GM21515 (cell line): ENCODE measurements at regions not wholly inside any gene's neighbourhood (a gene's known extent, or its start where the extent isn't known, plus 50 kb on each side); places are given as distances from the start of the nearest gene placed in this dataset.
"Not testable (repeated sequence)": the region's sequence is repeated elsewhere in the genome, so short reads cannot be mapped to it uniquely, and the experiment has no call there.

Experiments
- ATAC-seq: cut with Tn5 transposase; IDR thresholded peaks from one replicate; pipeline ENCODE4 v1.9.1; 2021; ENCODE audit not compliant: unreplicated experiment

DNA sequence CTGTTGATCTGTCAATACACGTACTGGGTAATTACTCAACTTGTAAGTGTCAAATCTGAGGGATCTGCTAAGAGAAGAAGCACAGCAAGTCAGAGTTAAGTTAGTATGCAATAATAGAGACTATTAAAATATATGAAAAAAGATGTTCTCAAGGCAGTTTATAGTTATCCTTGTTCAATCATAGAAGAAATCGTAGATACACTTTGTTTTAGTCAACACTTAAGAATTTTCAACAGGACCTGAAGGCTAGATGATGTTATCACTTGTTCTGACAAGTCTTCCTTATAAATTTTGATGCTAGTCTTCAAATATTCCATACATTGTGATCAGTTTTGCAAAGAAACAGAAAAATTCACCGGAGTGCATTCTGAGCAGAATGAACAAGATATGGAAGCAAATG lies 91.1 kb upstream of the KCNQ5 start:
- no peak for ATAC-seq

DNA sequence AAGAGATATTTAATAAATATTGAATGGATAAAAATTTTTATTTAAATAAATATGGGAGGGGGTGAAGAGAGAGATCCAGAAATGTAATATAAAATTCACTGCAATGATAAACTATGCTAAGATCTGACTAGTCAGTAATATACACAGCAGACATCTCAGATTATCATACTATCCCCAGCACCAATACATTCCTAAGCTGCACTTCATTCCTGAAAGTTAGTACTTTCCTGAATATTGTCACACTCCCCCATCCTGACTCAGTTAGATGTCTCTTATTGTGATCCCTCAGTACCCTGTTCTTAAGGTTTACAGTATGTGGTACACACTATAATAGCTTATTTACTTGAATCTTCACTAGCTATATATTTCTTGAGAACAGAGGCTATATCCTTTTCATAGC lies 88.3 kb upstream of the KCNQ5 start:
- ATAC-seq = no peak

DNA sequence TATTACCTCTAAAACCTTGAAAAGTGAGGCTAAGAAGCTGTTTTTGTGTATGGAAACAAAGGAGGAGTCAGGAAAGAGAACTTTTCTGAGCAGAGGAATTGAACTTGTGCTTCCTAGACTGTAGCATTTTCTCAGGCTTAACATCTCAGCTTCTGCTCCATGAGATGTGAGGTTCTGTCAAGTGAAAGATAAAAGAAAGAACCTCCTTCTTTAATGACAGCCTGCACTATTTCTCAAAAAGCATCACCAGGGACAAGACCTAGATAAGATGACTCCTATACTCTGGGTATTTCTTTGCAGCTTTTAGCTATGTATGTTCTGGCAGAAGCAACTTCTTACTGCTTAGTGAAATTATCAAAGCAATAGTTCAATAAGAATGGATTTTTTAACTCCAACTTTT lies 87.6 kb upstream of the KCNQ5 start:
- no peak for ATAC-seq

DNA sequence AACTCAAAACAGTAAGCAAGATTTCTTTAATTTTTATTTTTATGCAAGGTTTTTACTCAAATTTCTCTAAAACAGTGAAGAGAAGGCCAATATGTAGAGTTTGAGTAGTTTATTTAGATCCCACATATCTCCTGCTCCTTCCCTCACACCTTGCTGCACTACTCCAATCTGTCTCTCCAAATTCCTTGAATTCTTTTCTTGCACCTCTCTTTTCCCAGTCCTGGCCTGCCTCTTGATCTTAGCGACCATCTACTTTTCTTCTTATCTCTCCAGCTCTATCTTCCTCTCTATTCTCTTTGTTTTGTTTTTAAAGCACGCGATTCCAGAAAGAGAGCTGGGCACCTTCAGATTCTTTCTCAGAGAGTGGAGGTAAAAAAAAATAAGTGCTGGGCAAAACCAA lies 86.7 kb upstream of the KCNQ5 start:
- no peak for ATAC-seq

DNA sequence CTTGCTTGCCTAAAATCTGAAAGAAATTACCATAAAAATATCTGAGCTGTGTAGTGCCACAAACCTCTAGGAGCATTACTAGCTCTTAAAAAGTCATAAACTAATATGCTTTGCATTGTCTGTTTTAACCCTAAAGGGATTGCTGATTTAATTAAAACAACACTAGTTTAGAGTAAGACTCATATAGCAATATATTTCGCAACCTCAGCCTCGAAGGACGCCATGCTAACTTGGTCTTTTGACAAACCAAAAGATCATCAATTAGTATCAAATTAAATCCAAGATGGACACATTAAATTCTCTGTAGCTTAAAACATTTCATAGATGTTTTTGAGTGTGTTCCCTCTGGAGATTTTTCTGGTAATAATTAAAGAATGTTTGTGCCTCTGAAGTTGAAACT lies 74.8 kb upstream of the KCNQ5 start:
- no peak for ATAC-seq

DNA sequence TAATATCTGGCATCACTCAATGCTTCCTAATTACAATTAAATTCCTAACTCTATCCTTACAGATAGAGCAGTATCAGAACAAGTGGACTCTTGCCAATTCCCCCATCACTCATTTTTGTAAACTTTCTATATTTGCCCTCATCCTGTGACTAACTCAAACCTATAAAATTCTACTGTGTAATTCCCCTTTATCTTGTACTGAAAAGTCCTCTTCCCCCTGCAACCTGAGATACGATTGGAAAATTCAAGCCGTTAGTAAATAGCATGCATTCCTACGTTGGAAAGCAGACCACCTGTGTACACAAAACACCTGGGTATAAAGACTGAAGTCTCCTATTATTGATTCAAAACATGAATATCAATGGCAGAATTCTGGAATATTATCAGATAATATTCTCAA lies 70.4 kb upstream of the KCNQ5 start:
- no peak for ATAC-seq

DNA sequence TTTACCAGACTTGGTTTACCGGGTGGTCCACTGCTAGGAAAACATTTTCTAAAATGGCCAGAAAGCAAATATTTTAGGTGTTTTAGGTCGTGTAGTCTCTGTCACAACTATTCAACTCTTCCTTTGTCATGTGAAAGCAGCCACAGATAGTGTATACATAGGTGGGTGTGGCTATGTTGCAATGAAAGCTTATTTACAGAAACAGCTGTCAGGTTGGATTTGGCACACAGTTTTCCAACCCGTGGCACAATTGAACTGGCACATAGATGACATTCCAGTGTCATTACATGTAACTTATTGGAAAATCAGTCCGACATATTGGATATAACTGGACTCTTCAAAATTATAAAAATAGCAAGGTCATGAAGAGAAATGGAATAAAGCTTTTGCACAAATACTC lies 68.9 kb upstream of the KCNQ5 start:
- ATAC-seq = no peak

DNA sequence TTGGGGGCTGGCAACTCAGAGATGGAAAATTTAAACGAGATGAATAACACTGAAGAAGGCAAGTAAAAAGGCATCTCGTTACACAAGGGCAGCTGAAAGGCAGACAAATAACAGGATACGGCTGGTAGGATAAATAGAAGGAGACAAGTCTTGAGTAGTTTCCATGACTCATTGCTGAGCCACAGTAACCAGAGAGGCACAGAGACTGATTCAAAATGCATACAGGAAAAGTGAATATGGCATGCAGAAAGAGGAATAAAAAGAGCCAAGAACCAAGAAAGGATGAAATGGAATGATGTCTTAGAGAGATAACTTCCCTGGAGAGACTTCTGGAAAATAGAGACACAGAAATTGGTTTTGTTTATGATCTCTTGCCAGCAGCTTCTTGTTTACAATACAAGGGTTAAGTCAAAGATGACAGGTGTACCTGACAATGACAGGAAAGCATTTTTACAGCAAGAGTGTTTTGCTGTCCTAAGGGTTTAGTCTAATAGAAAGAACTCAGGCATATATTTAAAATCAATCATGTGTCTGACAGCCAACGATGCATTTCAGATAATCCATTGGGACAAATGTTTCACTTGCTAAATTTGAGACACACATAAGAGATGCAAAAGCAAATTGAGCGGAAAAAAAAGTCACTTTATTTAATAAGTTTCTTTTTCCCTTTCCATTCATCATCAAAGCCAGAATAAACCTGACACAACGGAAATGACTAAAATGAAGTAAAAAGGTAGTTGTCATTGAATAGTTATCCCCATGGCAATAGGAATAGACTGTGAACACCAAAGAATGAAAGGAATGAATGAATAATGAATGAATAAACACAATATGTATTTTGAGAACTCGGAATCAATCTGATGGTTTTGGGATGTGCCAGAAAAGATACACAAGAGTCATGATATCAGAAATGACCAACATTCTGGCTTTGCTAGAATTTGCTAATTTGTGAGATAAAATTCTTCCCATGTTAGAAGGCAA lies 68.0 kb upstream of the KCNQ5 start:
- ATAC-seq = no peak

DNA sequence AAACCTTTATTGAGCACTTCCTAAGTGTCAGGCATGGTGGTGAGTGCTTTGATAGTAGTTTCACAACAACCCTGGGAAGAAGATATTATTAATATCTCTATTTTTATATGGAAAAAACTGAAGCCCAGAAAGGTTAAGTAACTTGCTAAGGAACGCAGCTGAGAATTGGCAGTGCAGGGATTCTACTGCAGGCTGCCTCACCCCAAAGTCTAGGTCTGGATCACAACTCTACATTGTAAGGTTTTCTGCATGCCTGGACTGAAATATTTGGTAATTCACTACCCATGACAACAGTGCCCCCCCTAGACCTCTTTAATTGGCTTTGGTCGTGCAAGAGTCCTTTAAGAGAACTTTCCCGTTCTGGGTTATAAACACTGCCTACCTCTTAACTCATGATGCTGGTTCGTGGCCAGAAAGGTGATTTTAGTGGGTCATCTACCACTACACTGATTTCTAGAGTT lies 67.1 kb upstream of the KCNQ5 start:
- ATAC-seq = no peak

DNA sequence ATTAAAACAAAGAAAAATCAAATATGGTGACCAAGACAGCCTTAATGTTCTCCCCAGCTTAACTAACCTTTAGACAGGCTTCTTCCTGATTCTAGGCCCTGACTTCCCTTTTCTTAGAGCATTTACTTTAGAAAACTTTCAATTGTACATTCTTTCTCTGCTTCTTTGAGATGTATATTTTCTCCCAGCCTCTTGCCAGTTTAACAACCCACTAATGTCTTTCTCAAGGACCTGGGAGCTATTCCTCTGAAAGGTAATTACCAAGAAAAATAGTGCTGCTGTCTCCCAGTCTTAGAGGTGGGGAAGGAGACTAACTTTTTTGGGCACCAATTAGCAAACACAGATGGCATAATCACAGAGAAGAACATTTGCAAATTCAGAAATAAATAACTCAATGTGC lies 62.8 kb upstream of the KCNQ5 start:
- ATAC-seq = no peak

DNA sequence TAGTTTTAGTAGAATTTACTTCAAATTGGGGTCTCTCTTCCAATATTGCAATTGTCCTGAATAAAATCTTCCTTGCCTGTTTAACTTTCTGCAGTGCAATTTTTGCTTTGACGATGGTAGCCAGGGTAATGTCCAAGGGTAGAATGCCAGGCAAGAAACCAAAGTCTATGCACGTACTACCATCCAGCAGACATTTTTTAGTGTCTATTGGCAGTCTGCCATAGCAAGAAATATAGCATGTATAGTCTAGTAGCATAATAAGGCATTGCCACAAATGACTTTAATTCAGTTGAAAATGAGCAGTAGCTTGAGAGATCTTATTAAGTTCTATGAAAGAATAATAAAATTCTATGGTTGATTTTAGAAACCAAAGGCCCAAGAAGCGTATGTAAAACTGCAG lies 62.3 kb upstream of the KCNQ5 start:
- no peak for ATAC-seq

DNA sequence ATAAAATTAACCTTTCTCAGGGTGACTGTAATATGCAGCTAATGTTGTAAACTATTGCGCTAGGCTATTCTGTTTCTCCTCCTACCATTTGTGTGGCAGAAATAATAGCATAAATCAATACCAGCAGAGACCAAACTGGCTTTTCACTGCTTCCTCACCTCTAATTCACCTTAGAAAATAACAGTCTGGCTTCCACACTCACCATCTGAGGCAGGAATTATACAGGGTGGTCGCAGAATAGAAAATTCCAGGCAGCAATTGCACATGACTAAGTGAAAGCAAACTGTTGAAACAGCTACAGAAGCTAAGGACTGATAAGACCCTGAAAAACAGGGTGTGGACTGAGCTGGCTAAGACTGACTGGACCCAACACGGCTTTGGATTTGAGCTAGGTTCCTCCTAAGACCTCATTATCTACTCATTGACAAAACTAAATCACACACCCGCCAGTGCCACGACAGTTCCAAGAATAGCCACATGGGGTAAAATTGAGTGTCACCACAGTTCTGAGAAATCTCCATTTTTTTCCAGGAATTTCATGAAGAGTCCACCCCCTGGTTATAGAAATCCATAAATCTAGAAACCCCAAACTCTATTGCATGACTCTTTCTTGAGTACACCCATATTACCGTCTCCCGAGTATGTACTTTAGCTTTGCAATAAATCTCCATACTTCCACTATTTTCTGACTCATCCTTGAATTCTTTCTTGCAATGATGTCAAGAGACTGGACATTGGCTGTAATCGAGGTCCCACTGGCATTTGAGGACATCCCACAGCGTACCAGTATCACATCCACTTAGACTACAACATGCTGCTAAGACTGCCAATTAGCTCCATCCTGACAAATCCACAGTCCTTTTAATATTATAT lies 60.9 kb upstream of the KCNQ5 start:
- no peak for ATAC-seq

DNA sequence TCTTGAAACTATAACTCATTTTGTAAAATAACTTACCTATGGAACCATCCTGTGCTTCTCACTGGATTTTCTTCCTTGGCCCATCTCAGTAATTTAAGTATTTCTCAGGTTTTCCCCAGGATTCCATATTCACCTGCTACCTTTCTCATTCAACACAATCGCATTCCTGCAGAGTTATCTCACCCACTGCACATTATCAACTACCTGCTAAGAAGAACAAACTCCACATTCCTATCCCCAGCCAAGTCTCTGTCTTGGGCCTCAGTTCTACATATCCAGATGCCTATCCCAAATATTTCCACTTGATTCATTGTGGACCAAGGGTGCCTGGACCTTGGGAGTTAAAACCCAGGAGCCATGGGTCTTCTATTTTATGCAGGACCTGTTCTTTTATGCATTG lies 60.2 kb upstream of the KCNQ5 start:
- no peak for ATAC-seq

DNA sequence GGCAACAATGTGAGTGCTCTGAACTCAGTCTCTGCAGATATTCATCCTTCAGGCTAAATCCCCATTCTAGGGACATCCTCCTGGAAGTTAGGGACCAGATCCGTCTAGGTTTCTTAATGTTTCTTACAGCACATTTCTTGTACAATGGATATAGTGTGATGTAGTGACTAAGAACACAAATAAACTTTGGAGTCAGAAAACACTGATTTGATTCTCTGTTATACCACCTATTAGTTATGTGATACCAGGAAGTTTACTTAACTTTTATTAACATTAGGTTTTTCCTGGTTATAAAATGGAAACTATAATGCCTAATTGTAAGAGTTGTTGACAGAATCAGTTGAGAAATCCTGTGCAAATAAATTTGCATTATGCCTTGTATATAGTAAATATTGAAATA lies 57.6 kb upstream of the KCNQ5 start:
- ATAC-seq = no peak

DNA sequence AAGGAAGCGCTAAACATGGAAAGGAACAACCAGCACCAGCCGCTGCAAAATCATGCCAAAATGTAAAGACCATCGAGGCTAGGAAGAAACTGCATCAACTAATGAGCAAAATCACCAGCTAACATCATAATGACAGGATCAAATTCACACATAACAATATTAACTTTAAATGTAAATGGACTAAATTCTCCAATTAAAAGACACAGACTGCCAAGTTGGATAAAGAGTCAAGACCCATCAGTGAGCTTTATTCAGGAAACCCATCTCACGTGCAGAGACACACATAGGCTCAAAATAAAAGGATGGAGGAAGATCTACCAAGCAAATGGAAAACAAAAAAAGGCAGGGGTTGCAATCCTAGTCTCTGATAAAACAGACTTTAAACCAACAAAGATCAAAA lies 49.9 kb upstream of the KCNQ5 start:
- not testable (repeated sequence) for ATAC-seq
